HFFc6 (cell line): ENCODE measurements at regions not wholly inside any gene's neighbourhood (a gene's known extent, or its start where the extent isn't known, plus 50 kb on each side); places are given as distances from the start of the nearest gene placed in this dataset.

Source experiments
- DNase-seq: peaks from one replicate; pipeline ENCODE4 v3.0.0-alpha.2; 2018
- H3K27ac Mint-ChIP-seq: 2 replicates; pipeline ENCODE4 v1.8.0; 2020; ENCODE audit warnings: mild to moderate bottlenecking, mixed read lengths
- H3K27me3 Mint-ChIP-seq: 2 replicates; pipeline ENCODE4 v1.8.0; 2021; ENCODE audit warnings: mild to moderate bottlenecking, moderate library complexity, mixed read lengths; ENCODE audit not compliant: insufficient read depth
- H3K36me3 Mint-ChIP-seq: 2 replicates; pipeline ENCODE4 v1.8.0; 2021; ENCODE audit warnings: low read depth, mixed read lengths
- H3K4me1 Mint-ChIP-seq: 2 replicates; pipeline ENCODE4 v1.8.0; 2020; ENCODE audit warnings: low read depth, mixed read lengths
- H3K4me3 Mint-ChIP-seq: 2 replicates; pipeline ENCODE4 v1.8.0; 2020; ENCODE audit warnings: mild to moderate bottlenecking, moderate library complexity, mixed read lengths
- H3K9me3 Mint-ChIP-seq: 2 replicates; pipeline ENCODE4 v1.8.0; 2020; ENCODE audit warnings: mild to moderate bottlenecking, mixed read lengths
- CTCF ChIP-seq: fragments of 200-600 bp; sonication (generic); IDR thresholded peaks from 2 replicates; pipeline ENCODE4 v1.5.0; 2021; ENCODE audit warnings: antibody characterized with exemption, mild to moderate bottlenecking

DNA sequence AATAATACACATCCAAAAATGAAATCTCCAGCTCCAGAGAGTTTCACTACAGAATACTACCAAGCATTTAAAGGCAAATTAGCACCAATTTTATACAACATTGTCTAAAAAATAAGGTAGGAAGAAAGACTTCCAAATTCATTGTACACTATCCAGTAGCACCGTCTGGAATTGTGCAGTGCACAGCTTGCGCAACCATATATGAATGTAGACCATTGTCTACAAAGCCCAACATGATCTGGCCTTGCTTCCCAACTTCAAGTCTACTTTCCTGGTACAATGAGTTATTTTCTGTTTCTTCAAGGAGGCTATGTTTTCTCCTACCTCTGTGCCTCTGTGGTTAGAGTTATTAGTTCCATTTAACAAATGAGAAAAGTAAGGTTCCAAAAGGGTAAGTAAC is 115.4 kb upstream of the FOXK1 start:
- no peak for DNase-seq
- peaks cover 2% of the 10 kb centered on the region for H3K27me3 Mint-ChIP-seq
- no peaks in the 10 kb centered on the region for H3K36me3 Mint-ChIP-seq
- peaks cover 13% of the 10 kb centered on the region for H3K9me3 Mint-ChIP-seq
- TF ChIP-seq CTCF: no peak
- no peak overlapping the region for H3K27ac Mint-ChIP-seq
- H3K4me1 Mint-ChIP-seq: no peaks in the 10 kb centered on the region
- H3K4me3 Mint-ChIP-seq: no peak overlapping the region

DNA sequence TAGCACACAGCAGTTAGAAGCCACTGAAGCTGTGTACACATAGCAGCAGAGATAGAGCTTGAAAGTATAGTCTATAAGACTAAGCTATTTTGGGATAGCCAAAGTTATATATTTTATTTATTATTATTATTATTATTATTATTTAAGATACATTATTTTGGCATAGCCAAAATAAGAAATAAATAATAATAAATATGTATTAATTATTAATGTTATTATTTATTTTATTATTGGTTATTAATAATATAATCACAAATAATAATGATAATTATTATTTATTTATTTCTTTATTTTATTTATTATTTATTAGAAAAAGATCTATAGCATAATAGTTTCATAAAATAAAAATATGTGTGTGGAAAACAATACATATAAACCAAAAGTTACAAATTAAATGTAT is 107.2 kb upstream of the FOXK1 start:
- H3K27ac Mint-ChIP-seq: no peak overlapping the region
- H3K36me3 Mint-ChIP-seq: peaks cover 5% of the 10 kb centered on the region; the same call in 1 of the 2 replicates

DNA sequence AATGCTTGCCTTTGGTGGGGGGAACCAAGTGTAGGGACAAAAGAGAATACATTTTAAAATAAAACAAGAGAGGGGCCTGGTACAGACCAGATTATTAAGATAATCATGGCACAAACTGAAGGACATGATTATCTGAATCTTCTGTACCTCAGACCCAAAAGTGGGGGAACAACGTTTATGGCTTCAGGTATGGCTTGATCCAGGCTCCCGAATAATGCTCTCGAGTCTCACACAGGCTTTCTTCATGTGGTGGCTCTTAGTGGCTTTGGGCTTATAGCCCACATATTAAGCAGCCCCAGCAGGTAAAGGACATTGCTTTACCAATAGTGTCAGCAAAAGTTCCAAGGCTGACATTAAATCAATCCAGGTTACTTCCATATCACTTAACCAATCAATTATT is 106.8 kb upstream of the FOXK1 start:
- no peak for TF ChIP-seq CTCF
- Mint-ChIP-seq H3K27ac (no peak overlapping the region), H3K4me3 (no peak overlapping the region), H3K9me3 (peaks cover 10% of the 10 kb centered on the region; the same call in 1 of the 2 replicates), H3K36me3 (peaks cover 5% of the 10 kb centered on the region; the same call in 1 of the 2 replicates), H3K27me3 (no peaks in the 10 kb centered on the region; the same call in 1 of the 2 replicates), H3K4me1 (no peaks in the 10 kb centered on the region)
- DNase-seq: no peak

More for the DNA sequence above, 107.2 kb upstream of the FOXK1 start:
- no peaks in the 10 kb centered on the region; the same call in 1 of the 2 replicates for H3K27me3 Mint-ChIP-seq
- peaks cover 10% of the 10 kb centered on the region; the same call in 1 of the 2 replicates for H3K9me3 Mint-ChIP-seq
- H3K4me3 Mint-ChIP-seq: no peak overlapping the region
- TF ChIP-seq CTCF: no peak
- no peak for DNase-seq
- no peaks in the 10 kb centered on the region for H3K4me1 Mint-ChIP-seq

GRCh38 chr7:4602905-4603842 is 78.9 kb upstream of the FOXK1 start:
- TF ChIP-seq CTCF: no peak
- Mint-ChIP-seq H3K27me3 (no peaks in the 10 kb centered on the region; the same call in 1 of the 2 replicates), H3K4me1 (no peaks in the 10 kb centered on the region), H3K4me3 (no peak overlapping the region), H3K36me3 (no peaks in the 10 kb centered on the region), H3K9me3 (no peaks in the 10 kb centered on the region), H3K27ac (no peak overlapping the region)
- DNase-seq: no peak

DNA sequence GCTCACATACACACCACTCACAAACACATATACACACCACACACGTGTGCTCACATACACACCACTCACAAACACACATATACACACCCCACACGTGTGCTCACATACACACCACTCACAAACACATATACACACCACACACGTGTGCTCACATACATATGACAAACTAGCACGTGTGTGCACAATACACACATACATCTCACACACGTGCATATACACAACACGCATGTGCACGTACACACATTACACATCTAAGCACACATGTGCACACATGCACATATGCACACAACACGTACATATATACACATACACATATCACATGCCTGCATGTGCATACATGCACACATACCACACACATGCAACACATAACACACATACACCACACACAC is 78.3 kb upstream of the FOXK1 start:
- Mint-ChIP-seq H3K4me1 (no peaks in the 10 kb centered on the region), H3K9me3 (no peaks in the 10 kb centered on the region), H3K27ac (no peak overlapping the region), H3K27me3 (no peaks in the 10 kb centered on the region; the same call in 1 of the 2 replicates), H3K36me3 (no peaks in the 10 kb centered on the region), H3K4me3 (no peak overlapping the region)
- no peak for TF ChIP-seq CTCF
- no peak for DNase-seq
